H1 (cell line): ENCODE measurements at regions not wholly inside any gene's neighbourhood (a gene's known extent, or its start where the extent isn't known, plus 50 kb on each side); places are given as distances from the start of the nearest gene placed in this dataset.

Experiments
- CTCF ChIA-PET: fragments of 300-600 bp; sonication (Branson Sonifier 250); formaldehyde crosslinking; loops from one replicate; lab custom pipeline; 2021; ENCODE audit not compliant: partially characterized antibody; lab: Charles Lee
- POLR2A ChIA-PET: fragments of 300-600 bp; sonication (Branson Sonifier 250); formaldehyde crosslinking; loops from one replicate; lab custom pipeline; 2021; ENCODE audit warnings: inconsistent platforms; ENCODE audit not compliant: partially characterized antibody; lab: Charles Lee
- DNase-seq, 2 experiments: peaks; one replicate each; pipeline versions ENCODE4 v3.0.0 to v3.0.0-alpha.2; 2010 to 2022; ENCODE audit warnings: low spot score in 2 of 2, low read depth in 1 of 2, mixed read lengths in 1 of 2
- FAIRE-seq: peaks from 2 replicates; lab custom pipeline; 2011; peaks lifted over from hg19 to GRCh38; lab: Jason Lieb, UNC
- H2AFZ ChIP-seq: 2 replicates; pipeline ENCODE4 v1.8.1; 2012; ENCODE audit warnings: low read length, inconsistent platforms
- H2AK5ac ChIP-seq: 2 replicates; pipeline ENCODE4 v1.6.1; 2013; ENCODE audit warnings: low read depth, low read length
- H2BK120ac ChIP-seq: replicated peaks from 2 replicates; pipeline ENCODE3; 2013; ENCODE audit warnings: low read depth, low read length, inconsistent platforms
- H2BK12ac ChIP-seq: 2 replicates; pipeline ENCODE4 v1.6.1; 2013; ENCODE audit warnings: low read depth, low read length
- H2BK15ac ChIP-seq: 2 replicates; pipeline ENCODE4 v1.6.1; 2013; ENCODE audit warnings: low read length
- H2BK20ac ChIP-seq: 2 replicates; pipeline ENCODE4 v1.6.1; 2013; ENCODE audit warnings: low read length
- H2BK5ac ChIP-seq: 2 replicates; pipeline ENCODE4 v1.6.1; 2013; ENCODE audit warnings: low read depth, low read length
- H3K14ac ChIP-seq: 2 replicates; pipeline ENCODE4 v1.6.1; 2013; ENCODE audit warnings: inconsistent platforms; ENCODE audit not compliant: insufficient read length
- H3K18ac ChIP-seq: 2 replicates; pipeline ENCODE4 v1.6.1; 2013; ENCODE audit warnings: low read length; ENCODE audit errors: extremely low read depth
- H3K23ac ChIP-seq: 2 replicates; pipeline ENCODE4 v1.6.1; 2013; ENCODE audit warnings: inconsistent platforms; ENCODE audit not compliant: insufficient read length
- H3K23me2 ChIP-seq: 2 replicates; pipeline ENCODE4 v1.6.1; 2013; ENCODE audit warnings: low read depth, low read length
- H3K27ac ChIP-seq: 2 replicates; pipeline ENCODE4 v1.6.1; 2011; ENCODE audit warnings: low read depth, low read length, inconsistent platforms
- H3K27me3 ChIP-seq, 4 experiments: replicated peaks in 1 of 4; 1 replicate in 1 of 4; 2 replicates in 3 of 4; pipeline versions ENCODE4 v1.6.1 to v1.8.1; 2011 to 2013; ENCODE audit warnings: low read length in 3 of 4, mild to moderate bottlenecking in 3 of 4, inconsistent platforms in 2 of 4, mixed read lengths in 2 of 4, moderate library complexity in 1 of 4; ENCODE audit not compliant: control insufficient read depth in 3 of 4, insufficient read depth in 3 of 4; ENCODE audit errors: extremely low read depth in 1 of 4
- H3K36me3 ChIP-seq, 4 experiments: 2 replicates each; pipeline versions ENCODE4 v1.6.1 to v1.8.1; 2011 to 2013; ENCODE audit warnings: mild to moderate bottlenecking in 4 of 4, low read length in 3 of 4, moderate library complexity in 2 of 4, control low read depth in 1 of 4, inconsistent platforms in 1 of 4; ENCODE audit not compliant: insufficient read depth in 4 of 4, control insufficient read depth in 2 of 4
- H3K4ac ChIP-seq: replicated peaks from 2 replicates; pipeline ENCODE3; 2013; ENCODE audit warnings: low read length, low read depth, mixed read lengths, inconsistent platforms; ENCODE audit not compliant: insufficient read length
- H3K4me1 ChIP-seq, 4 experiments: replicated peaks in 1 of 4; 1 replicate in 1 of 4; 2 replicates in 3 of 4; pipeline versions ENCODE4 v1.6.1 to v1.8.1; 2011 to 2013; ENCODE audit warnings: low read length in 3 of 4, inconsistent platforms in 2 of 4, mixed read lengths in 1 of 4; ENCODE audit not compliant: insufficient read depth in 4 of 4, control insufficient read depth in 3 of 4
- H3K4me2 ChIP-seq, 2 experiments: 2 replicates each; pipeline versions ENCODE4 v1.6.1 to v1.8.1; 2011 to 2013; ENCODE audit warnings: low read depth in 2 of 2, low read length in 2 of 2, control low read depth in 1 of 2, inconsistent platforms in 1 of 2, mild to moderate bottlenecking in 1 of 2; ENCODE audit not compliant: insufficient read depth in 1 of 2
- H3K4me3 ChIP-seq, 4 experiments: fragments of 200-600, 300-600 bp in 1 of 4; sonication (generic), shearing (Covaris generic), sonication (Bioruptor Twin) in 1 of 4; 2 replicates each; pipeline versions ENCODE4 v1.5.1 to v1.8.1; 2011 to 2016; ENCODE audit warnings: low read length in 4 of 4, low read depth in 3 of 4, control low read depth in 2 of 4, inconsistent platforms in 2 of 4, mild to moderate bottlenecking in 2 of 4, mixed read lengths in 1 of 4, moderate library complexity in 1 of 4; ENCODE audit not compliant: insufficient read depth in 2 of 4; ENCODE audit errors: extremely low read depth in 1 of 4
- H3K56ac ChIP-seq: replicated peaks from 2 replicates; pipeline ENCODE3; 2013; ENCODE audit warnings: low read depth, mild to moderate bottlenecking, mixed read lengths, low read length, inconsistent platforms; ENCODE audit not compliant: insufficient read length
- H3K79me1 ChIP-seq: 2 replicates; pipeline ENCODE4 v1.6.1; 2013; ENCODE audit warnings: low read depth, low read length, control low read depth
- H3K79me2 ChIP-seq, 2 experiments: 2 replicates each; pipeline versions ENCODE4 v1.6.1 to v1.8.1; 2012 to 2013; ENCODE audit warnings: low read length in 2 of 2, mild to moderate bottlenecking in 2 of 2, inconsistent platforms in 1 of 2; ENCODE audit not compliant: insufficient read depth in 2 of 2, control insufficient read depth in 1 of 2
- H3K9ac ChIP-seq, 4 experiments: replicated peaks in 1 of 4; 1 replicate in 1 of 4; 2 replicates in 3 of 4; pipeline versions ENCODE4 v1.6.1 to v1.8.1; 2011 to 2013; ENCODE audit warnings: low read depth in 3 of 4, low read length in 3 of 4, control low read depth in 2 of 4, mild to moderate bottlenecking in 2 of 4, moderate library complexity in 2 of 4, inconsistent platforms in 1 of 4; ENCODE audit errors: extremely low read depth in 1 of 4
- H3K9me3 ChIP-seq, 2 experiments: 2 replicates each; pipeline versions ENCODE4 v1.6.1 to v1.8.1; 2012 to 2013; ENCODE audit warnings: mild to moderate bottlenecking in 2 of 2, moderate library complexity in 2 of 2, control low read depth in 1 of 2, inconsistent platforms in 1 of 2, low read depth in 1 of 2, low read length in 1 of 2, mixed read lengths in 1 of 2; ENCODE audit not compliant: insufficient read depth in 2 of 2
- H4K20me1 ChIP-seq, 2 experiments: replicated peaks in 1 of 2; 2 replicates each; pipeline versions ENCODE3 to v1.8.1; 2011 to 2013; ENCODE audit warnings: inconsistent platforms in 2 of 2, low read length in 2 of 2, mild to moderate bottlenecking in 1 of 2; ENCODE audit not compliant: insufficient read depth in 2 of 2, control insufficient read depth in 1 of 2
- H4K5ac ChIP-seq: 2 replicates; pipeline ENCODE4 v1.6.1; 2013; ENCODE audit warnings: low read length, low read depth, mixed read lengths, inconsistent platforms; ENCODE audit not compliant: insufficient read length
- H4K8ac ChIP-seq: 2 replicates; pipeline ENCODE4 v1.8.0; 2013; ENCODE audit warnings: mild to moderate bottlenecking, moderate library complexity, low read length, inconsistent platforms; ENCODE audit not compliant: insufficient read depth; ENCODE audit errors: extremely low read depth
- H4K91ac ChIP-seq: replicated peaks from 2 replicates; pipeline ENCODE3; 2013; ENCODE audit warnings: low read length, mixed read lengths, inconsistent platforms; ENCODE audit not compliant: insufficient read length
- ASH2L ChIP-seq: fragments of 200-600, 300-600 bp; sonication (generic); IDR thresholded peaks from one replicate; pipeline ENCODE4 v1.7.1; 2017; ENCODE audit warnings: low read length
- BRCA1 ChIP-seq: IDR thresholded peaks from 2 replicates; pipeline ENCODE4 v1.6.1; 2012; ENCODE audit warnings: low read depth, low read length, improper control_type of control experiment
- GABPA ChIP-seq: IDR thresholded peaks from 2 replicates; pipeline ENCODE4 v1.6.1; 2011; ENCODE audit warnings: mild to moderate bottlenecking, low read length, moderate library complexity, borderline replicate concordance; ENCODE audit not compliant: insufficient read depth
- JUN ChIP-seq: IDR thresholded peaks from 2 replicates; pipeline ENCODE4 v1.6.1; 2011; ENCODE audit warnings: low read depth, mild to moderate bottlenecking, improper control_type of control experiment, low read length
- MAFK ChIP-seq: IDR thresholded peaks from 2 replicates; pipeline ENCODE4 v1.6.1; 2012; ENCODE audit warnings: low read depth, mild to moderate bottlenecking, improper control_type of control experiment, low read length
- MAX ChIP-seq: IDR thresholded peaks from 2 replicates; pipeline ENCODE4 v1.6.1; 2012; ENCODE audit warnings: inconsistent platforms
- RBBP5 ChIP-seq: IDR thresholded peaks from 2 replicates; pipeline ENCODE4 v1.7.1; 2012; ENCODE audit warnings: low read depth, mild to moderate bottlenecking, inconsistent platforms, low read length, moderate library complexity, borderline replicate concordance
- RXRA ChIP-seq: IDR thresholded peaks from 2 replicates; pipeline ENCODE4 v1.6.1; 2011; ENCODE audit warnings: low read depth, mild to moderate bottlenecking, low read length, moderate library complexity; ENCODE audit not compliant: insufficient read depth
- SIX5 ChIP-seq: IDR thresholded peaks from 2 replicates; pipeline ENCODE4 v1.6.1; 2011; ENCODE audit warnings: mild to moderate bottlenecking, low read depth, low read length
- SP2 ChIP-seq: IDR thresholded peaks from 2 replicates; pipeline ENCODE4 v1.6.1; 2012; ENCODE audit warnings: mild to moderate bottlenecking, low read length, inconsistent platforms
- TAF1 ChIP-seq: IDR thresholded peaks from 2 replicates; pipeline ENCODE4 v1.6.1; 2011; ENCODE audit warnings: mild to moderate bottlenecking, low read depth, low read length
- YY1 ChIP-seq: IDR thresholded peaks from 2 replicates; pipeline ENCODE4 v1.6.1; 2011; ENCODE audit warnings: low read depth, mild to moderate bottlenecking, low read length
- WGBS, 2 experiments: shearing (Covaris generic) in 1 of 2; methylation state at CpG; one replicate each; pipeline versions ENCODE4 v1.1.6 to v1.1.7; 2013 to 2015; ENCODE audit warnings: low lambda C conversion rate in 2 of 2, mixed read lengths in 2 of 2, inconsistent platforms in 1 of 2, low coverage in 1 of 2, missing lambda C conversion rate in 1 of 2; ENCODE audit not compliant: insufficient replicate concordance in 2 of 2, insufficient coverage in 1 of 2, insufficient read length in 1 of 2; ENCODE audit errors: extremely low coverage in 1 of 2, missing lambda C conversion rate in 1 of 2; 5-methylcytosine and 5-hydroxymethylcytosine counted together

GRCh38 chr1:157363660-157364140, 188.6 kb downstream of the FCRL5 start:
- CTCF ChIA-PET: interaction anchor here (0.8 to 1.9 kb wide), 28 partner anchors 8 to 410 kb away, joined by 3 to 22 read pairs (median 4); no protein-coding TSS in a partner anchor
- no peaks in the 10 kb centered on the region for H3K9me3 ChIP-seq
- WGBS, 2 experiments: 69% methylated on average over 7 of the region's 7 CpGs; no CpG with 5 or more reads in 1 of the 2 experiments
- TF ChIP-seq RBBP5 (no peak), BRCA1 (no peak), MAX (no peak), ASH2L (no peak), MAFK (no peak), RXRA (no peak), TAF1 (no peak), SP2 (no peak), GABPA (no peak), YY1 (0 out of 2 replicates have a peak, but pooled peaks have one; percentile 29), JUN (no peak), SIX5 (no peak)

More at GRCh38 chr1:157363660-157364140, 188.6 kb downstream of the FCRL5 start:
- Histone ChIP-seq H3K14ac (no peak overlapping the region), H3K23ac (no peak overlapping the region), H3K23me2 (no peaks in the 10 kb centered on the region), H2AK5ac (no peak overlapping the region), H3K18ac (no peak overlapping the region), H3K27me3 (no peaks in the 10 kb centered on the region), H3K4me1 (0 out of 7 replicates have a peak, but pooled peaks cover 0 to 4% (median 0%) of the 10 kb centered on the region in 4 experiments), H3K4me2 (no peak overlapping the region), H4K91ac (no peak overlapping the region), H4K5ac (no peak overlapping the region), H3K27ac (no peak overlapping the region), H3K79me2 (no peaks in the 10 kb centered on the region), H2BK15ac (no peak overlapping the region), H3K56ac (no peak overlapping the region), H3K36me3 (no peaks in the 10 kb centered on the region), H2BK120ac (no peak overlapping the region), H2AFZ (peak overlapping the region; percentile 74; the same call in 1 of the 2 replicates), H3K9ac (no peak overlapping the region), H2BK20ac (no peak overlapping the region), H3K79me1 (no peaks in the 10 kb centered on the region), H3K4ac (no peak overlapping the region), H2BK12ac (no peak overlapping the region), H2BK5ac (no peak overlapping the region), H4K8ac (no peak overlapping the region), H3K4me3 (no peak overlapping the region), H4K20me1 (no peaks in the 10 kb centered on the region)
- FAIRE-seq (no peak), DNase-seq (peak; percentile 33 to 57)
- POLR2A ChIA-PET: no interaction called here
